SH-SY5Y (cell line): ENCODE measurements at regions not wholly inside any gene's neighbourhood (a gene's known extent, or its start where the extent isn't known, plus 50 kb on each side); places are given as distances from the start of the nearest gene placed in this dataset.

Experiments used
- GATA2 ChIP-seq: IDR thresholded peaks from 2 replicates; pipeline ENCODE4 v1.6.1; 2011; ENCODE audit warnings: mild to moderate bottlenecking, low read depth, low read length
- GATA3 ChIP-seq: IDR thresholded peaks from 2 replicates; pipeline ENCODE4 v1.6.1; 2011; ENCODE audit warnings: low read depth, mild to moderate bottlenecking, low read length, moderate library complexity

- no peak for TF ChIP-seq GATA2
- TF ChIP-seq GATA3: no peak
These were observed 225.9 kb upstream of the MGAT5 start for GRCh38 chr2:134027980-134028379.

GRCh38 chr2:134029418-134029817 lies 224.5 kb upstream of the MGAT5 start:
- TF ChIP-seq GATA3: no peak
- TF ChIP-seq GATA2: no peak

GRCh38 chr2:134031539-134031938 lies 222.3 kb upstream of the MGAT5 start:
- TF ChIP-seq GATA2 (no peak), GATA3 (no peak)

GRCh38 chr2:134035605-134036370 lies 218.1 kb upstream of the MGAT5 start:
- TF ChIP-seq GATA3 (no peak), GATA2 (no peak; the same call in 1 of the 2 replicates)

DNA sequence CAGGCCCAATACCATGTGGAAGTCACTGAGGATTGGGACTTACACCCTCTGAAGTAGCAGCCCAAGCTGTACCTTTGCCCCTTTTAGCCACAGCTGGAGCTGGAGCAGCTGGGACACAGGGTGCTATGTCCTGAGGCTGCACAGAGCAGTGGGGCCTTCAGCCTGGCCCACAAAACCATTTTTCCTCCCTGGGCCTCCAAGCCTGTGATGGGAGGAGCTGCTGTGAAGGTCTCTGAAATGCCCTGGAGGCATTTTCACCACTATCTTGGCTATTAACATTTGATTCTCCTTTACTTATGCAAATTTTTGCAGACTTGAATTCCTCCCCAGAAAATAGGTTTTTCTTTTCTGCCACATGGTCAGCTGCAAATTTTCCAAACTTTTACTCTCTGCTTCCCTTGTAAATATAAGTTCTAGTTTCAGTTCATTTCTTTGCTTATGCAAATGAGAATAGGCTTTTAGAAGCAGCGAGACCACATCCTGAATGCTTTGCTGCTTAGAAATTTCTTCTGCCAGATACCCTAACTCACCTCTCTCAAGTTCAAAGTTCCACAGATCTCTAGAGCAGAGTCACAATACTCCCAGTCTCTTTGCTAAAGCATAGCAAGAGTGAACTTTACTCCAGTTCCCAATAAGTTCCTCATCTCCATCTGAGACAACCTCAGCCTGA lies 213.8 kb upstream of the MGAT5 start:
- TF ChIP-seq GATA3 (no peak), GATA2 (no peak)

DNA sequence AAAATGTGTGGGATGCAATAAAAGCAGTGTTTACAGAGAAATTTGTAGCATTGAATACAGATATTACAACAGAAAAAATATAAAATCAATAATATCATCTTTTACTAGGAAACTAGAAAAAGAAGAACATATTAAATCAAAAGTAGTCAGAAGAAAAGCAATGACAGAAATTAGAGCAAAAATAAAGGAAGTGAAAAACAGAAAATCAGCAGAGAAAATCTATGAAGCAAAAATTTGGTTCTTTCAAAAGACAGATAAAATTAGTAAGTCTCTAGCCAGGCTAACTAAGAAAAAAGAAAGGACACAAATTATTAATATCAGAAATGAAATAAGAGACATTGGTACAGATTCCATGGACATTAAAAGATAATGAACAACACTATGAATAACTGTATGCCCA lies 212.0 kb upstream of the MGAT5 start:
- TF ChIP-seq GATA3 (no peak), GATA2 (no peak)

DNA sequence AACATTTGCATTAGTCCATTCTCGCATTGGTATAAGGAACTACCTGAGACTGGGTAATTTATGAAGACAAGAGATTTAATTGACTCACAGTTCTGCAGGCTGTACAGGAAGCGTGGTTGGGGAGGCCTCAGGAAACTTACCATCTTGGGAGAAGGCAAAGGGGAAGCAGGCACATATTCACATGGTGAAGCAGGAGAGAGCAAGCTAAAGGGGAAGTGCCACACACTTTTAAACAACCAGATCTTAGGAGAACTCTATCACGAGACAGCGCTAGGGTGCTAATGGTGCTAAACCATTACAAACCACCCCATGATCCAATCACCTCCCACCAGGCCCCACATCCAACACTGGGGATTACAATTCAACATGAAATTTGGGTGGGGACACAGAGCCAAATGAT lies 201.7 kb upstream of the MGAT5 start:
- TF ChIP-seq GATA2: no peak
- no peak for TF ChIP-seq GATA3

DNA sequence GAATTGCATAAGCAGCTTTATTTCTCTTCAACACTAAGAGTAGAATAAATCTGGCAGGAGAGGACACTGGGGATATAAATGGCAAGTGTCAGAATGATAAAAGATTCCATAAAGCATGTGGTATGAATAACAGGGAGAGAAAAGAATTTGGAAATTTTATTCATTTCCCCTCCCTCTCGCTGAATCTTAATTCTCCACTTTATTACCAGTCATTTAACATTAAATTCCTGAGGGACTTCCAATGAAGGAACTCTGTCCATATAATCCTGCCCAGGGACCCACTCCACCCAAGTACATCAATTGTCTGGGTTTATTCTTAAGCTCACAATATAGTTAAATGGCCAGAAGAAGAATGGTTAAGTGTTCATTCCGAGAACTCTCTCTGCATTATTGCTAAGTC lies 197.7 kb upstream of the MGAT5 start:
- TF ChIP-seq GATA2 (no peak), GATA3 (no peak)

DNA sequence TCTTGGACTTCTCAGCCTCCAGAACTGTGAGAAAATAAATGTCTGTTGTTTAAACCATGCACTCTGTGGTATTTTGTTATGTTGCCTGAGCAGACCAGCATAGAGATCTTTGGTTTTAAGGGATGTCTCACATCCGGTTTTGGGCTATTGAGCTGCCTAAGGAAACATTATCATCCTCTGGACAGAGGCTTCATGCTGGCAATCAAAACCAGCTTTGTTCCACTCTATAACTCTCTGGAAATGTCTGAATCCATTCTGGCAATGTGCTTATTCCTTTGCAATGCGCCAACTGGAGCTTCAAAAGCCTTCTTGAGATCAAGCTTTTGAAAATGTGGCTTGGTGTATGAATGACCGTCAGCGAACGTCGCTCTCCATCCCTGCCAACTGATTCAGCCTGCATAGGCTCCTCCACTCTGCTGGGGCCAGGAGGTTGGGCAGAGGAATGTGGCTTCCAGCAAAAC lies 183.6 kb upstream of the MGAT5 start:
- TF ChIP-seq GATA2 (no peak), GATA3 (no peak)

DNA sequence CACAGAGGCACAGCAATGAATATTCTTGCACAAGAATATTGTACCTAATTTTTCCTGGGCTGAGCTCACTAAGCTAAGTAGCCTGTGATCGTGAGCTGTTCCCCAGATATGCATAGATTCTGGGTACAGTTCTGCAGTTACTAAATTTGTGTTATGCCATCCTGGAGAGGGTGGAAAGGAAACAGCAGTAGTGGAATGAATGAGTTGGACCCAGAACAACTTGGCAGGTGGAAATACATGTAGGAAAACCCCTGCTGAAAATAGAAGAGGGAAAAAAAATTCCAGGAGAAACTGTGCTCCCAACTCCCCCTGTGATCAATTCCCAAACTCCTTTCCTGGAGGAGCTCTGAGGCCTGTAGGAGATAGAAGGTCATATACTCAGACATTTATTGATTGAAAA lies 181.5 kb upstream of the MGAT5 start:
- TF ChIP-seq GATA3 (no peak), GATA2 (no peak)

DNA sequence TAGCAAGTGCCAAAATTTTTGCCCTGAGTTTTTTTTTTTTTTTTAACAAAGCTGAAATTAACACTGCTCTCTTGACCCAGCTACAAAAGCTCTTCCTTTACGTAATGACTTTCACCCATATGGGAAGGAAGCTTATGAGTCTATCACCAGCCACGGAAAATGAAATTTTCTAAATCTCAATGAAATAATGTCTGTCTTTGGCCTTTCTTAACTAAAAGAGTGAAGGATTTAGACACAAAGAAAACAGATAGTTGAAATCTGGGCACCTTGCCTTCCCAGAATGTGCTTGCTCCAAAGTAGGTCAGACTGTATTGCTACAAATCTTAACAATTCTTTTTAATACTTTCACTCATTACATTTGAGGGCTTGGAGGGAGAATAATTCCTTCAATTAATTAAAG lies 180.8 kb upstream of the MGAT5 start:
- TF ChIP-seq GATA3: no peak
- TF ChIP-seq GATA2: no peak

DNA sequence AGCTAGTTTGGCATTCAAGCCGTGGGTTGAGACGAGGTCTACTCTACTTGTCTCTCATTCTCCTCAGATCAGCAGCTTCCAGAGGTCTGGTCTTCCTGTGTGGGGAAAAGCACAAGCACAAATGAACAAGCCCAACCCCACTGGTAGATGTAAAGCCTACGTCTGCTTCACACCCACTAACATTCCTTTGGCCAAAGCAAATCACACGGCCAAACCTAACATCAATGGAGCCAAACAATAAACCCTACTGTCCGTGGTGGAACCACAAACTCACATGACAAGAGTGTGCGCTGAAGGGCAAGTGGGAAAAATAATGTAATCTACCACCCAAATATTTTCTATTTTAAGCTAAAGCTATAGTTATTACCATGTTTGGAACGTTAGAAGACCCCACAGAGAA lies 179.3 kb upstream of the MGAT5 start:
- TF ChIP-seq GATA3 (no peak), GATA2 (no peak)

DNA sequence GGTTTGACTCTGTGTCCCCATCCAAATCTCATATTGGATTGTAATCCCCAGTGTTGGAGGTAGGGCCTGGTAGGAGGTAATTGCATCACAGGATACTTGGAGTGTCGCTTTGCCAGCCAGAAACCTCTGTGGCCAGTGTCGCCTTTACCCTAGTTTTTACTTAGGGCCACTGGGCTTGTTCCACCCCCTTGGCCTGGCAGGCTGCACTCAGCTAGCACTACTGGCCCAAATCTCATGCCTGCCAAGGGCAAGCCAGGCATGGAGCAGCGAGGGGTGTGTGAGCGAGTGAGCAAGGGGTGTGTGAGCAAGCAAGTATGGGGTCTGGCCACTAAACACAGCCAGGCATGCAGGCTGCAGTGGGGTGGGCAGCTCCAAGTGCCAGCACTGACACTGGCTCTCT lies 178.7 kb upstream of the MGAT5 start:
- no peak for TF ChIP-seq GATA3
- TF ChIP-seq GATA2: no peak

- TF ChIP-seq GATA2 (no peak), GATA3 (no peak)
These were observed 175.5 kb upstream of the MGAT5 start for GRCh38 chr2:134078354-134078753.

DNA sequence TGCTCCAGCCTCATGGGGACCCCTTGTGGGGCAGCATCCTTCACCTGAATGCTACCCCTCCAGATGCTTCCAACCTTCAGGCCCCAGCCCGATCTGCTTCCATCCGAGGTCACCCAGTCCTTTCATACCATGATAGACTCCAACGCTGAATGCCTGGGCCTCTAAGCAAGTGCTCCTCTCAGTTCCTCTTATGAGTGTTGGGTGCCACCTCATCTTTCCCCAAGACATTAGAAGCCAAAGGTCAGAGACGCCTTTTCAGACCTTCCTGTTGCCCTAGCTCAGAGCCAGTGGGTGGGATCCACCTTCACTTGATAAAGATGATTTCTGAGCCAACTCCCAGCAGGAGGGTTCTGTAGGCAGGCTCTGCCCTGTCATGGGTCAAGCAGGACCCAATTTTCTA lies 174.5 kb upstream of the MGAT5 start:
- TF ChIP-seq GATA2 (no peak), GATA3 (no peak)

DNA sequence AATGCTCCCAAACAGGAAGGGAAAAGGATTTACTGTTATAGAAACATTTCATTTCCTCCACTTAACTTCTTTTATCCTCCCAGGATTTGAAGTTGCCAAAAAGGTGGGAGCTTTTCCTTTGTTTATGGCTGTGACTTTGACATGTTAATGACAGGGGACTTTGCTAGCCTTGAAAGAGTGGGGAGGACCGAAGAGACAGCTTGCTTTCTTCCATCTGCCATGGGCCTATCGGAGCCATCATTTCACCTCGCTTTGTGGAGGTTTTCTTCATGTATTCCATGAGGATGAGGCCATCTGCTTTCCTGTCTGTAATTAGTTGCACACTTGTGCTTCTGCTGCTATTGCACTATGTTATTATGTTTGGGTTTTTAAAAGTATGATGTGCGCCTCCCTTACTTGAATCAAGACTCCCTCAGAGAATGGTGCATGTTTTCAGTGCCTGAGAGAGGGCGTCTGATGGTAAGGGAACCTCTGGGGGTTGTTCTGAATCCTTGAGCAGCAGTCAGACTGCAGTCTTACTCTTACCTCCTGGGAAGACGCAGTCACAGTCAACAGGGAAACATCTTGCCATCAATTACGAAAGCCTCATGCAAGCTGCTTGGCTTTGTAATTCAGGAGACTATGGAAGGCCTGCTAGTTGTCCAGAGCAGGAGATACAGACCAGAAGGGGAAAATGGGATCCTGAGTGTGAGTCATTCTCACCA lies 173.3 kb upstream of the MGAT5 start:
- TF ChIP-seq GATA2 (no peak), GATA3 (no peak)
